ENCODE measurements at regions not wholly inside any gene's neighbourhood (a gene's known extent, or its start where the extent isn't known, plus 50 kb on each side); places are given as distances from the start of the nearest gene placed in this dataset.

DNA sequence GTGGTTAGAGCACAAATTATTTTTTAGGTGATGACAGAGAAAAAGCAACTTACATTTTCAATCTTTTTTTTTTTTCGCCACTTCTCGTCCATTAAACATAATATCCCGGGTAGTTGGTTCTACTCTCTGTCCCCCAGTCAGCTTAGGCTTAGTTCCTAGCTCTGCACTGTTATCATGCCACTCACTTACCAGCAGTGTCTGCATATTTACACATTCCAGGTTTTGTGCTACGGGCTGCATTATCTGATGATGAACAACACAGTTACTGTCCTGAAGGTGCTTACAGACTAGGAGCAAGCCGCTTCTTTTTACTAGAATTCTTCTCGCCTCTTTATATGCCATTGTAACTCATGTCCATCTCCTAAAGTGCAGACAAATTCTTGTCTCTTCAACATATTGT is 121.8 kb upstream of the NPVF start:
- WGBS (ENCODE audit: insufficient coverage): 51% methylated on average over 3 of the region's 6 CpGs
- Histone ChIP-seq H3K9me3 (no peaks in the 10 kb centered on the region), H3K36me3 (ENCODE audit: control insufficient read depth in 2 of 2, extremely low read depth in 1 of 2, insufficient read depth in 1 of 2, low read length in 1 of 2) (no peaks in the 10 kb centered on the region), H3K4me3 (ENCODE audit: control insufficient read depth in 1 of 2, extremely low read depth in 1 of 2, low read length in 1 of 2) (no peak overlapping the region), H3K27ac (ENCODE audit: low read length) (no peak overlapping the region), H3K27me3 (replicated peaks in 1 of 2; ENCODE audit: control insufficient read depth in 2 of 2, extremely low read depth in 1 of 2, insufficient read depth in 2 of 2, low read length in 1 of 2) (no peaks in the 10 kb centered on the region), H3K4me1 (ENCODE audit: control insufficient read depth in 1 of 2, extremely low read depth in 1 of 2, insufficient read depth in 2 of 2, low read length in 2 of 2) (peaks cover 0 to 2% of the 10 kb centered on the region in 2 experiments)
- no peak overlapping the region for H3K4me3 Mint-ChIP-seq
- ATAC-seq (replicated peaks in 1 of 4) (no peak), DNase-seq (no peak)
- no peaks in the 10 kb centered on the region for H3K9me3 Mint-ChIP-seq
- no peaks in the 10 kb centered on the region for H3K36me3 Mint-ChIP-seq
- ChIA-PET POLR2A (interaction anchor here in 1 of 2 donors (0.5 kb wide), 1 partner anchor 799 kb away, joined by 3 read pairs; no protein-coding TSS in a partner anchor), CTCF (no interaction called here)
- peaks cover 3 to 14% (median 4%) of the 10 kb centered on the region in 3 donors for H3K4me1 Mint-ChIP-seq
- peaks cover 7 to 31% of the 10 kb centered on the region in 2 donors for H3K27me3 Mint-ChIP-seq
- no peak overlapping the region for H3K27ac Mint-ChIP-seq

DNA sequence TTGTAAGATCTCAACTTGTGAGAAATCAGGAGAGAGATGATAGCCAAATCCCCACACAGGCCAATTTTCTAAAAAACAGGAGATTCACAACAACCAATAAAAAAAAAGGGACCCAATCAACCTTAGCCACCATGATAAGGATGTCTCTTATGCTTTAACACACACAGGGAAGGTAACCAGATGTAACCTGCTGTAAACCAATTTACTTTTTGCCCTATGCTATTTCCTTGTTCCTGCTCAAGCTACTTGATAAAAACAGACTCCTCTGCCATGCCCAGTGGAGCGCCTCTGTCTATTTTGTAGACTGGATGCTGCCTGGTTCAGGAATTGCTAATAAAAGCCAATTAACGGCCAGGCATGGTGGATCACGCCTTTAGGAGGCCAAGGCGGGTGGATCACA is 123.5 kb upstream of the NPVF start:
- Histone ChIP-seq H3K4me3 (ENCODE audit: control insufficient read depth in 1 of 2, extremely low read depth in 1 of 2, low read length in 1 of 2) (no peak overlapping the region), H3K9me3 (no peaks in the 10 kb centered on the region), H3K27ac (ENCODE audit: low read length) (no peak overlapping the region), H3K36me3 (ENCODE audit: control insufficient read depth in 2 of 2, extremely low read depth in 1 of 2, insufficient read depth in 1 of 2, low read length in 1 of 2) (no peaks in the 10 kb centered on the region), H3K27me3 (replicated peaks in 1 of 2; ENCODE audit: control insufficient read depth in 2 of 2, extremely low read depth in 1 of 2, insufficient read depth in 2 of 2, low read length in 1 of 2) (no peaks in the 10 kb centered on the region), H3K4me1 (ENCODE audit: control insufficient read depth in 1 of 2, extremely low read depth in 1 of 2, insufficient read depth in 2 of 2, low read length in 2 of 2) (peaks cover 0 to 2% of the 10 kb centered on the region in 2 experiments)
- Mint-ChIP-seq H3K4me1 (peaks cover 3 to 14% (median 4%) of the 10 kb centered on the region in 3 donors), H3K4me3 (no peak overlapping the region), H3K27me3 (peaks cover 7 to 26% of the 10 kb centered on the region in 2 donors), H3K9me3 (no peaks in the 10 kb centered on the region), H3K36me3 (no peaks in the 10 kb centered on the region), H3K27ac (no peak overlapping the region)
- CTCF ChIA-PET: no interaction called here
- WGBS (ENCODE audit: insufficient coverage): no CpG with 5 or more reads among the region's 4 CpGs
- no peak for ATAC-seq (replicated peaks in 1 of 4)
- POLR2A ChIA-PET: no interaction called here
- no peak for DNase-seq

GRCh38 chr7:25353196-25353595 is 124.9 kb upstream of the NPVF start:
- ChIA-PET POLR2A (no interaction called here), CTCF (interaction anchor here in 1 of 2 donors (0.6 kb wide), 1 partner anchor 14 kb away, joined by 3 read pairs; no protein-coding TSS in a partner anchor)
- Histone ChIP-seq H3K4me3 (ENCODE audit: control insufficient read depth in 1 of 2, extremely low read depth in 1 of 2, low read length in 1 of 2) (no peak overlapping the region), H3K4me1 (ENCODE audit: control insufficient read depth in 1 of 2, extremely low read depth in 1 of 2, insufficient read depth in 2 of 2, low read length in 2 of 2) (peaks cover 0 to 2% of the 10 kb centered on the region in 2 experiments), H3K9me3 (no peaks in the 10 kb centered on the region), H3K27ac (ENCODE audit: low read length) (no peak overlapping the region), H3K27me3 (replicated peaks in 1 of 2; ENCODE audit: control insufficient read depth in 2 of 2, extremely low read depth in 1 of 2, insufficient read depth in 2 of 2, low read length in 1 of 2) (no peaks in the 10 kb centered on the region), H3K36me3 (ENCODE audit: control insufficient read depth in 2 of 2, extremely low read depth in 1 of 2, insufficient read depth in 1 of 2, low read length in 1 of 2) (no peaks in the 10 kb centered on the region)
- Mint-ChIP-seq H3K4me3 (no peak overlapping the region), H3K9me3 (no peaks in the 10 kb centered on the region), H3K4me1 (peaks cover 3 to 14% (median 4%) of the 10 kb centered on the region in 3 donors), H3K36me3 (no peaks in the 10 kb centered on the region), H3K27me3 (peaks cover 7 to 20% of the 10 kb centered on the region in 2 donors), H3K27ac (no peak overlapping the region)
- WGBS (ENCODE audit: insufficient coverage): no CpG with 5 or more reads among the region's 2 CpGs
- DNase-seq: no peak
- ATAC-seq (replicated peaks in 1 of 4): no peak

GRCh38 chr7:25353732-25354131 is 125.4 kb upstream of the NPVF start:
- ATAC-seq (replicated peaks in 1 of 4): no peak
- H3K27ac Mint-ChIP-seq: no peak overlapping the region
- DNase-seq: no peak
- no peaks in the 10 kb centered on the region for H3K9me3 ChIP-seq
- no peak overlapping the region for H3K4me3 ChIP-seq (ENCODE audit: control insufficient read depth in 1 of 2, extremely low read depth in 1 of 2, low read length in 1 of 2)
- no peaks in the 10 kb centered on the region for H3K9me3 Mint-ChIP-seq
- ChIA-PET CTCF (interaction anchor here in 1 of 2 donors (0.6 kb wide), 1 partner anchor 13 kb away, joined by 3 read pairs; no protein-coding TSS in a partner anchor), POLR2A (no interaction called here)
- H3K27me3 Mint-ChIP-seq: peaks cover 7 to 16% of the 10 kb centered on the region in 2 donors
- no peaks in the 10 kb centered on the region for H3K36me3 Mint-ChIP-seq
- no peak overlapping the region for H3K4me3 Mint-ChIP-seq
- no peaks in the 10 kb centered on the region for H3K36me3 ChIP-seq (ENCODE audit: control insufficient read depth in 2 of 2, extremely low read depth in 1 of 2, insufficient read depth in 1 of 2, low read length in 1 of 2)
- peaks cover 3 to 14% (median 4%) of the 10 kb centered on the region in 3 donors for H3K4me1 Mint-ChIP-seq
- WGBS (ENCODE audit: insufficient coverage): 100% methylated on average over 1 of the region's 4 CpGs
- no peak overlapping the region for H3K27ac ChIP-seq (ENCODE audit: low read length)
- peaks cover 0 to 2% of the 10 kb centered on the region in 2 experiments for H3K4me1 ChIP-seq (ENCODE audit: control insufficient read depth in 1 of 2, extremely low read depth in 1 of 2, insufficient read depth in 2 of 2, low read length in 2 of 2)
- H3K27me3 ChIP-seq (replicated peaks in 1 of 2; ENCODE audit: control insufficient read depth in 2 of 2, extremely low read depth in 1 of 2, insufficient read depth in 2 of 2, low read length in 1 of 2): no peaks in the 10 kb centered on the region

DNA sequence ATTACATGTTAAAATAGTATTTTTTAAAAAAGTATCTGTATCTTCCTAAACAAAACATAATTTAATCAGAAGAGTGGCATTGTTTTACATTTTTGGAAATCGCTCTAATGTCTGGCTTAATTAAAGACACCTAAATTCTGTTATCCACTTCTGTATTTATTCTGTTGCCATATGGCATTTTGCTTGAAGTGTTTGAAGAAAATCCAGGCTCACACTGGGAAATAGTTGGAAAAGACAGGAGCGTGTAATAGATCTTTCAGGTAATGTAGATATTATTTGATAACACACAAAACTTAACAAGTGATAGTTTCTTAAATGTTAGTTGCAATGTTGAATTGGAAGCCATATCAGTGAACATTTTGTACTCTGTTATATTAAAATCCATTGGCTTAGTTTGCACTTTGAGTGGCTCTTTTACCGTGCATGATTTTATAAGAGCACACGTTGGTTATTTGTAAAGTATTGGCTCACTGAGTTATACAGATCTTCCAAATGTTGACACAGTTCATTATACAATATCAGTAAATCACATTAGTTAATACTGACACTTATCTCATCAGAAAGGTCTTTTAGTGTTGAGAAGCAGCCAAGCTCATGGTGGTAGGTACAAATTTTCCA is 128.4 kb upstream of the NPVF start:
- Mint-ChIP-seq H3K4me1 (peaks cover 6 to 14% (median 7%) of the 10 kb centered on the region in 3 donors), H3K9me3 (no peaks in the 10 kb centered on the region), H3K4me3 (no peak overlapping the region), H3K27ac (no peak overlapping the region), H3K36me3 (no peaks in the 10 kb centered on the region), H3K27me3 (peaks cover 0 to 7% of the 10 kb centered on the region in 2 donors)
- no CpG with 5 or more reads among the region's 4 CpGs for WGBS (ENCODE audit: insufficient coverage)
- Histone ChIP-seq H3K9me3 (no peaks in the 10 kb centered on the region), H3K36me3 (ENCODE audit: control insufficient read depth in 2 of 2, extremely low read depth in 1 of 2, insufficient read depth in 1 of 2, low read length in 1 of 2) (no peaks in the 10 kb centered on the region), H3K27me3 (replicated peaks in 1 of 2; ENCODE audit: control insufficient read depth in 2 of 2, extremely low read depth in 1 of 2, insufficient read depth in 2 of 2, low read length in 1 of 2) (no peaks in the 10 kb centered on the region), H3K4me1 (ENCODE audit: control insufficient read depth in 1 of 2, extremely low read depth in 1 of 2, insufficient read depth in 2 of 2, low read length in 2 of 2) (peaks cover 0 to 2% of the 10 kb centered on the region in 2 experiments), H3K4me3 (ENCODE audit: control insufficient read depth in 1 of 2, extremely low read depth in 1 of 2, low read length in 1 of 2) (no peak overlapping the region), H3K27ac (ENCODE audit: low read length) (no peak overlapping the region)
- no peak for DNase-seq
- ATAC-seq (replicated peaks in 1 of 4): no peak
- ChIA-PET POLR2A (no interaction called here), CTCF (no interaction called here)

GRCh38 chr7:25358926-25359325 is 130.6 kb upstream of the NPVF start:
- 92% methylated on average over 3 of the region's 6 CpGs for WGBS (ENCODE audit: insufficient coverage)
- POLR2A ChIA-PET: no interaction called here
- no peak overlapping the region for H3K4me3 Mint-ChIP-seq
- H3K4me1 Mint-ChIP-seq: peaks cover 6 to 8% (median 7%) of the 10 kb centered on the region in 3 donors
- CTCF ChIA-PET: interaction anchor here in 1 of 2 donors (0.8 kb wide), 1 partner anchor 143 kb away, joined by 3 read pairs; no protein-coding TSS in a partner anchor
- no peaks in the 10 kb centered on the region for H3K36me3 ChIP-seq (ENCODE audit: control insufficient read depth in 2 of 2, extremely low read depth in 1 of 2, insufficient read depth in 1 of 2, low read length in 1 of 2)
- peaks cover 0 to 5% of the 10 kb centered on the region in 2 donors for H3K27me3 Mint-ChIP-seq
- no peak overlapping the region for H3K4me3 ChIP-seq (ENCODE audit: control insufficient read depth in 1 of 2, extremely low read depth in 1 of 2, low read length in 1 of 2)
- H3K4me1 ChIP-seq (ENCODE audit: control insufficient read depth in 1 of 2, extremely low read depth in 1 of 2, insufficient read depth in 2 of 2, low read length in 2 of 2): peaks cover 0 to 2% of the 10 kb centered on the region in 2 experiments
- no peak overlapping the region for H3K27ac ChIP-seq (ENCODE audit: low read length)
- H3K27me3 ChIP-seq (replicated peaks in 1 of 2; ENCODE audit: control insufficient read depth in 2 of 2, extremely low read depth in 1 of 2, insufficient read depth in 2 of 2, low read length in 1 of 2): no peaks in the 10 kb centered on the region
- no peaks in the 10 kb centered on the region for H3K36me3 Mint-ChIP-seq
- DNase-seq (no peak), ATAC-seq (replicated peaks in 1 of 4) (no peak)
- H3K27ac Mint-ChIP-seq: no peak overlapping the region
- no peaks in the 10 kb centered on the region for H3K9me3 ChIP-seq
- H3K9me3 Mint-ChIP-seq: no peaks in the 10 kb centered on the region
